CD4-positive, CD25-positive, alpha-beta regulatory T cell (primary cell): ENCODE measurements at regions not wholly inside any gene's neighbourhood (a gene's known extent, or its start where the extent isn't known, plus 50 kb on each side); places are given as distances from the start of the nearest gene placed in this dataset.
"Not testable (repeated sequence)": the region's sequence is repeated elsewhere in the genome, so short reads cannot be mapped to it uniquely, and the experiment has no call there.

Experiments
- ATAC-seq, 2 donors: fragments of 150-1000 bp; cut with Tn5 transposase; one replicate each; pipeline ENCODE4 v1.10.0; 2021; ENCODE audit warnings: low read depth in 2 of 2, moderate number of reproducible peaks in 2 of 2, moderate library complexity in 1 of 2
- DNase-seq, 3 donors: peaks; one replicate each; pipeline versions ENCODE4 v3.0.0 to v3.0.0-alpha.2; 2012 to 2022; ENCODE audit warnings: mixed read lengths in 1 of 3
- H3K27ac ChIP-seq: one replicate; pipeline ENCODE4 v1.7.0; 2013; ENCODE audit warnings: mild to moderate bottlenecking, low read length; ENCODE audit not compliant: insufficient read depth, poor library complexity, severe bottlenecking
- H3K27me3 ChIP-seq: one replicate; pipeline ENCODE4 v1.7.0; 2013; ENCODE audit warnings: low read length; ENCODE audit not compliant: control insufficient read depth, insufficient read depth
- H3K36me3 ChIP-seq: one replicate; pipeline ENCODE4 v1.7.0; 2013; ENCODE audit warnings: mild to moderate bottlenecking, low read length, moderate library complexity; ENCODE audit not compliant: control insufficient read depth, insufficient read depth
- H3K4me1 ChIP-seq: 2 replicates; pipeline ENCODE4 v1.7.0; 2013; ENCODE audit warnings: mild to moderate bottlenecking, low read length; ENCODE audit not compliant: insufficient read depth, control insufficient read depth, poor library complexity, severe bottlenecking
- H3K4me3 ChIP-seq: one replicate; pipeline ENCODE4 v1.7.0; 2013; ENCODE audit warnings: low read depth, mild to moderate bottlenecking, low read length, moderate library complexity
- H3K9me3 ChIP-seq, 2 experiments: 1 replicate in 1 of 2; 2 replicates in 1 of 2; pipeline ENCODE4 v1.7.0; 2013; ENCODE audit warnings: low read length in 2 of 2, mild to moderate bottlenecking in 1 of 2, moderate library complexity in 1 of 2; ENCODE audit not compliant: control insufficient read depth in 2 of 2
- H3K27ac Mint-ChIP-seq, 3 donors: one replicate each; pipeline ENCODE4 v1.8.0; 2020 to 2022; ENCODE audit warnings: mild to moderate bottlenecking in 3 of 3, mixed read lengths in 3 of 3, moderate library complexity in 2 of 3
- H3K27me3 Mint-ChIP-seq: one replicate; pipeline ENCODE4 v1.8.0; 2022; ENCODE audit warnings: mild to moderate bottlenecking, mixed read lengths
- H3K36me3 Mint-ChIP-seq: one replicate; pipeline ENCODE4 v1.8.0; 2020; ENCODE audit warnings: mixed read lengths
- H3K4me1 Mint-ChIP-seq, 4 donors: one replicate each; pipeline ENCODE4 v1.8.0; 2020 to 2022; ENCODE audit warnings: mixed read lengths in 4 of 4, mild to moderate bottlenecking in 1 of 4
- H3K4me3 Mint-ChIP-seq, 4 donors: one replicate each; pipeline ENCODE4 v1.8.0; 2020 to 2022; ENCODE audit warnings: mild to moderate bottlenecking in 4 of 4, mixed read lengths in 4 of 4, moderate library complexity in 3 of 4
- H3K9me3 Mint-ChIP-seq, 7 donors: one replicate each; pipeline ENCODE4 v1.8.0; 2020 to 2022; ENCODE audit warnings: mixed read lengths in 7 of 7, mild to moderate bottlenecking in 3 of 7, moderate library complexity in 2 of 7

DNA sequence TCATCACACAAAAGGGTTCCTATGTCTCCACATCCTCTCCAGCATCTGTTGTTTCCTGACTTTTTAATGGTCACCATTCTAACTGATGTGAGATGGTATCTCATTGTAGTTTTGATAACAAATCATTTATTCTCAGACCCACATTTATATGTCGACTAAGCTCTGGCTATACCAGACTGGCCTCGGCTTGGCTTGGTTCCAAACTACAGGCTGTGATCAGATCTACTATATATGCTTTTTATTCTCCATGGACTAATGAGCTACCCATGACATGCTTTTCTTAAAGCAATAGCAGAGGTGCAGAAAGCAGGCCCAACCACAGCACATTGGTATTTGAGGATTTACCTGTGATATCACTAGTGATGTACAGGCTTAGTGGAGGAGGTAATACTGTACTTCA, 139.8 kb upstream of the PGR start:
- no peak overlapping the region for H3K4me3 Mint-ChIP-seq

DNA sequence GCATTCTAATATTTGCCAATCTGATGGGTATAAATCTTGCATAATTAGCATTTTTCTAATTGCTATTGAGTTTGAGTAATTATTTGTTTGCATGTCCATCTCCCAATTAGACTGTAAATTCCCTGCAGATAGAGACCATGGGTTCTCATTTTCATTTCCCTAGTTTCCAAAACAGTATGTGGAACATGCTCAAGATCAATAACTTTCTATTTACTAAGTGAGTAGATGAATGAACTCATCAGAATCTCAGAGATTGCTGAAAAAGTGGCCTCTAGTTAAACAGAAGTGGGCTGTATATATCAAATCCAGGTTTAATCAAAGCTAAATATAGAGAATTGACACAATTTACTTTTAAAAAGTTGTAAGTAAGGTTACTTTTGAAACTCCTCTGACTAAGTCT, 138.0 kb upstream of the PGR start:
- no peak overlapping the region for H3K27ac Mint-ChIP-seq
- H3K27me3 Mint-ChIP-seq, result no peaks in the 10 kb centered on the region
- H3K27me3 ChIP-seq, result no peaks in the 10 kb centered on the region
- H3K36me3 ChIP-seq, result no peaks in the 10 kb centered on the region
- H3K4me1 Mint-ChIP-seq, result no peaks in the 10 kb centered on the region
- H3K36me3 Mint-ChIP-seq, result no peaks in the 10 kb centered on the region
- H3K27ac ChIP-seq, result no peak overlapping the region
- H3K4me3 ChIP-seq, result no peak overlapping the region
- H3K4me1 ChIP-seq, result no peaks in the 10 kb centered on the region
- H3K9me3 Mint-ChIP-seq, result peaks cover 0 to 15% (median 4%) of the 10 kb centered on the region in 7 donors
- DNase-seq (no peak), ATAC-seq (no peak)
- no peak overlapping the region for H3K4me3 Mint-ChIP-seq
- no peaks in the 10 kb centered on the region for H3K9me3 ChIP-seq

More for the DNA sequence above, 139.8 kb upstream of the PGR start:
- no peak overlapping the region for H3K27ac Mint-ChIP-seq
- no peaks in the 10 kb centered on the region for H3K36me3 ChIP-seq
- H3K4me1 Mint-ChIP-seq, result no peaks in the 10 kb centered on the region
- no peaks in the 10 kb centered on the region for H3K36me3 Mint-ChIP-seq
- H3K4me1 ChIP-seq, result no peaks in the 10 kb centered on the region
- DNase-seq, result no peak
- H3K4me3 ChIP-seq, result no peak overlapping the region
- no peaks in the 10 kb centered on the region for H3K9me3 ChIP-seq
- H3K27me3 Mint-ChIP-seq, result no peaks in the 10 kb centered on the region
- no peaks in the 10 kb centered on the region for H3K27me3 ChIP-seq
- no peak overlapping the region for H3K27ac ChIP-seq
- peaks cover 0 to 15% (median 4%) of the 10 kb centered on the region in 7 donors for H3K9me3 Mint-ChIP-seq
- ATAC-seq, result no peak

DNA sequence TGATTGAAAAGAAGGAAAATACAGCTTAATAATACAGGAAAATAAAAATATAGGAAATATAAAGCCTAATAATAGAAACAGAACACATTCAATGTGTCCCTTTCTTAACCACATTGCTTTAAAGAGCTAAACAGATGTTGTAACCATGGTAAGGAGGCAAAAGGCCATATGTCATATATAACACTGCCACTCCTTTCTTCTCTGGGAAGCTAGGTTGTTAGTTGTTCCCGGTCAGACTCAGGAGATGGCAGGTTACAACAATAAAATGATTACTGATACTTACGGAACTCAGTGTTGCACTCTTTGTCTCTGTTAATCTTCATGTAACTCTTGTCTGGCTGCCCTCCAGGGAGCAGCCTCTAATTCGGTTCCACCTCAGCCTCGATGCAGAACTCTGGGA, 134.7 kb upstream of the PGR start:
- Mint-ChIP-seq H3K4me3 (no peak overlapping the region), H3K36me3 (no peaks in the 10 kb centered on the region), H3K4me1 (no peaks in the 10 kb centered on the region), H3K9me3 (peaks cover 0 to 6% (median 1%) of the 10 kb centered on the region in 7 donors), H3K27me3 (no peaks in the 10 kb centered on the region), H3K27ac (no peak overlapping the region)
- no peaks in the 10 kb centered on the region for H3K9me3 ChIP-seq
- H3K4me1 ChIP-seq, result no peaks in the 10 kb centered on the region
- ATAC-seq, result no peak
- H3K27ac ChIP-seq, result no peak overlapping the region
- no peak for DNase-seq
- H3K27me3 ChIP-seq, result no peaks in the 10 kb centered on the region
- H3K36me3 ChIP-seq, result no peaks in the 10 kb centered on the region
- no peak overlapping the region for H3K4me3 ChIP-seq

DNA sequence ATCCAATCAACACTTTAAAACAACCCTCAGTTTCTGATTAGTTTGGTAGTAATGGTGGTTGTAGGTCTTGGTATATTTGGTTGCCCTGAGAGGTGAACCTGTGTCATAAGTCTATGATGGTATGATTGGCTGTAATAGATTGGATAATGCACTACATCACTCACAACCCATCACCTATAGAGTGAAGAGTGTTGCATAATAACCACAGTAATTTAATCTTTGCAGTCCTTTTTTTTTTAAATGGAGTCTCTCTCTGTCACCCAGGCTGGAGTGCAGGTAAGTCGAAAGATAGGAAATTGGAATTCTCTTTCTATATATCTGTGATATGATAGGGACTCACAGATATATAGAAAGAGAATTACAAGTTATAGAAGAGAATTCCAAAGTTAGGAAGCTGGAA, 133.4 kb upstream of the PGR start:
- no peaks in the 10 kb centered on the region for H3K4me1 ChIP-seq
- Mint-ChIP-seq H3K36me3 (no peaks in the 10 kb centered on the region), H3K4me1 (no peaks in the 10 kb centered on the region), H3K27me3 (no peaks in the 10 kb centered on the region), H3K4me3 (no peak overlapping the region), H3K9me3 (peaks cover 0 to 6% (median 1%) of the 10 kb centered on the region in 7 donors), H3K27ac (no peak overlapping the region)
- no peaks in the 10 kb centered on the region for H3K36me3 ChIP-seq
- no peak overlapping the region for H3K4me3 ChIP-seq
- H3K27ac ChIP-seq, result no peak overlapping the region
- ATAC-seq (no peak), DNase-seq (no peak)
- H3K27me3 ChIP-seq, result no peaks in the 10 kb centered on the region
- no peaks in the 10 kb centered on the region for H3K9me3 ChIP-seq

DNA sequence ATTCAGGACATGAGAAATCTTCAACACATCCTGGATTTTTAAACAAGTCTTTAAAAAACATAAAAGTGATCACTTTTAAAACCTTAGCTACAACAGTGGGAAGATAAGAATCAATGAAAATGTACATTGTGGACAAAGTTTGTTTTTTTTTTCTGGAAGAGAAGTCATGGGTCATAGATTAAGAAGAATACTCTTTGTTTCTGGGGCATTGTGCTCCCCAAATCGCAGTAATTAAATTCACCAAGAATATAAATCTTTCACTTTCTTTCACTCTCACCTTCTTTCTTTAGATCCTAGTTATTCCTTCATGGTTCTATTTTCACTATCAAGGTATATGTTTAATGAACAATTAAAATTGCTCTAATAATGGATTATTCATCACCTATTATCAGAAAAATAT, 132.6 kb upstream of the PGR start:
- no peaks in the 10 kb centered on the region for H3K36me3 Mint-ChIP-seq
- Histone ChIP-seq H3K27me3 (no peaks in the 10 kb centered on the region), H3K4me3 (no peak overlapping the region), H3K36me3 (no peaks in the 10 kb centered on the region), H3K27ac (no peak overlapping the region), H3K4me1 (no peaks in the 10 kb centered on the region), H3K9me3 (no peaks in the 10 kb centered on the region)
- no peaks in the 10 kb centered on the region for H3K27me3 Mint-ChIP-seq
- H3K4me1 Mint-ChIP-seq, result no peaks in the 10 kb centered on the region
- no peak overlapping the region for H3K4me3 Mint-ChIP-seq
- DNase-seq, result no peak
- H3K27ac Mint-ChIP-seq, result no peak overlapping the region
- ATAC-seq, result no peak
- H3K9me3 Mint-ChIP-seq, result peaks cover 0 to 5% (median 3%) of the 10 kb centered on the region in 7 donors

DNA sequence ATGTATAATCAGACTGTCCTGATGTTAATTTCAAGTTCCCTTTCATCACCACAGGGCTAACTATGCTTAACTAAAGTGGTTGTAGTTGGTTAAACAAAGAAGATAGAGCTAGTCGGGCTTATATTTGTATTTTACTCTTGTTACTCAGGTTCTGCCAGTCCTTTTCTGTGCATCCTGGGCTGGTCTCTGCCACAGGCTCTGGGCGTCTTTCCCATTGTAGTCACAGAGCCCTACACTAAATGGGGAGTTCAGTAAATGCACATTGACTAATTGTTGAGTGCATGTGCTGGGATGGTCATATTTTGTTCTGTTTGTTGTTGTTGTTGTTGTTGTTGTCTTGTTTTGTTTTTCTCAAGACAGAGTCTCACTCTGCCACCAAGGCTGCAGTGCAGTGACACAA, 125.4 kb upstream of the PGR start:
- no peaks in the 10 kb centered on the region for H3K27me3 ChIP-seq
- Mint-ChIP-seq H3K27ac (no peak overlapping the region), H3K4me3 (no peak overlapping the region), H3K4me1 (no peaks in the 10 kb centered on the region), H3K36me3 (no peaks in the 10 kb centered on the region), H3K27me3 (no peaks in the 10 kb centered on the region), H3K9me3 (peaks cover 0 to 10% (median 1%) of the 10 kb centered on the region in 7 donors)
- no peak overlapping the region for H3K27ac ChIP-seq
- no peaks in the 10 kb centered on the region for H3K9me3 ChIP-seq
- DNase-seq, result no peak
- ATAC-seq, result no peak
- no peaks in the 10 kb centered on the region for H3K36me3 ChIP-seq
- no peak overlapping the region for H3K4me3 ChIP-seq
- H3K4me1 ChIP-seq, result no peaks in the 10 kb centered on the region

DNA sequence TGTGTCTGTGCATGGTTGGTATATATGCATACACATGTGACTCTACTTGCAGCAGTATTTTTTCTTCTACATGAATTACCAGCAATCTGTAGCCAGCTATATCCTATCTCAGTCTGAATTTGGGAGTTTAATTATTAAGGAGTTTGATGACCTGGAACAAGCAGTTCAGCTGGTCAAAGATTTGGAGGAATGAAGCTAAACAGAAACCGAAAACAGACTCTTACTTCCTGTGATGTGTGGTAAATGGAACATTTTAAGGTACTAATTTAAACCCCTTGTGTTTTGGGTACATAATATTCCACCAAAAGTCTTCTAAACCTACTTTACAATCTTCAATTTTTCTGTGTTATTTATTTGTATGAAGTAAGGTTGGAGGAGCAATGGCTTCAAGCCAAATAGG, 124.4 kb upstream of the PGR start:
- peaks cover 0 to 10% (median 0%) of the 10 kb centered on the region in 7 donors for H3K9me3 Mint-ChIP-seq
- no peaks in the 10 kb centered on the region for H3K36me3 Mint-ChIP-seq
- H3K9me3 ChIP-seq, result no peaks in the 10 kb centered on the region
- H3K4me3 Mint-ChIP-seq, result no peak overlapping the region
- H3K36me3 ChIP-seq, result no peaks in the 10 kb centered on the region
- H3K4me3 ChIP-seq, result no peak overlapping the region
- no peaks in the 10 kb centered on the region for H3K4me1 ChIP-seq
- no peak for ATAC-seq
- DNase-seq, result no peak
- H3K4me1 Mint-ChIP-seq, result no peaks in the 10 kb centered on the region
- no peak overlapping the region for H3K27ac Mint-ChIP-seq
- H3K27me3 Mint-ChIP-seq, result no peaks in the 10 kb centered on the region
- H3K27me3 ChIP-seq, result no peaks in the 10 kb centered on the region
- H3K27ac ChIP-seq, result no peak overlapping the region

DNA sequence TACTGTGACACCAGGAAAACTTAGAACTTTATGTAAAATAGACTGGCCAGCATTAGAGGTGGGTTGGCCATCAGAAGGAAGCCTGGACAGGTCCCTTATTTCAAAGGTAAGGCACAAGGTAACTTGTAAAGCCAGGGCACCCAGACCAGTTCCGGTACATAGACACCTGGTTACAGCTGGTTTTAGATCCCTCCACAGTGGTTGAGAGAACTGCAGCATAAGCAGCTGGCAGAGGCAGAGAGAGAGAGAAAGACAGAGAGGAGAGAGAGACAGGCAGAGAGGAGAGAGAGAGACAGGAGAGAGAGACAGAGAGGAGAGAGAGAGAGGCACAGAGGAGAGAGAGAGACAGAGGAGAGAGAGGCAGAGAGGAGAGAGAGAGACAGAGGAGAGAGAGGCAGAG, 116.0 kb upstream of the PGR start:
- H3K27ac Mint-ChIP-seq, H3K36me3 Mint-ChIP-seq, H3K4me1 Mint-ChIP-seq, H3K4me3 ChIP-seq, H3K27me3 ChIP-seq, H3K27me3 Mint-ChIP-seq, H3K9me3 ChIP-seq, DNase-seq, H3K36me3 ChIP-seq, H3K4me3 Mint-ChIP-seq, ATAC-seq, H3K27ac ChIP-seq, H3K4me1 ChIP-seq: not testable (repeated sequence)
- H3K9me3 Mint-ChIP-seq, result peaks cover 0 to 13% (median 3%) of the 10 kb centered on the region in 7 donors
